WERI-Rb-1 (cell line): ENCODE measurements at regions not wholly inside any gene's neighbourhood (a gene's known extent, or its start where the extent isn't known, plus 50 kb on each side); places are given as distances from the start of the nearest gene placed in this dataset.
"Not testable (repeated sequence)": the region's sequence is repeated elsewhere in the genome, so short reads cannot be mapped to it uniquely, and the experiment has no call there.

Experiments
- DNase-seq: peaks from one replicate; pipeline ENCODE4 v3.0.0-alpha.2; 2020
- H3K27ac ChIP-seq: fragments of 250-450 bp; sonication (Bioruptor Pico); 2 replicates; pipeline ENCODE4 v1.5.1; 2020; ENCODE audit warnings: mild to moderate bottlenecking, moderate library complexity
- H3K27me3 ChIP-seq: fragments of 250-450 bp; sonication (Bioruptor Pico); 2 replicates; pipeline ENCODE4 v1.5.1; 2021; ENCODE audit warnings: mild to moderate bottlenecking, low read depth, moderate library complexity; ENCODE audit not compliant: insufficient read depth, severe bottlenecking
- H3K36me3 ChIP-seq: fragments of 250-450 bp; sonication (Bioruptor Pico); 2 replicates; pipeline ENCODE4 v1.5.1; 2020; ENCODE audit warnings: mild to moderate bottlenecking, moderate library complexity
- H3K4me3 ChIP-seq: 2 replicates; pipeline ENCODE4 v1.5.1; 2011; ENCODE audit warnings: low read depth, mild to moderate bottlenecking, control low read depth, low read length
- H3K9me3 ChIP-seq: fragments of 250-450 bp; sonication (Bioruptor Pico); 2 replicates; pipeline ENCODE4 v1.5.1; 2021; ENCODE audit warnings: mild to moderate bottlenecking, moderate library complexity; ENCODE audit not compliant: severe bottlenecking
- TF ChIP-seq, protein P1 (sequence below): IDR thresholded peaks from 2 replicates; pipeline ENCODE4 v1.5.1; 2011; ENCODE audit warnings: low read depth, mild to moderate bottlenecking, control low read depth, inconsistent platforms, low read length

DNA sequence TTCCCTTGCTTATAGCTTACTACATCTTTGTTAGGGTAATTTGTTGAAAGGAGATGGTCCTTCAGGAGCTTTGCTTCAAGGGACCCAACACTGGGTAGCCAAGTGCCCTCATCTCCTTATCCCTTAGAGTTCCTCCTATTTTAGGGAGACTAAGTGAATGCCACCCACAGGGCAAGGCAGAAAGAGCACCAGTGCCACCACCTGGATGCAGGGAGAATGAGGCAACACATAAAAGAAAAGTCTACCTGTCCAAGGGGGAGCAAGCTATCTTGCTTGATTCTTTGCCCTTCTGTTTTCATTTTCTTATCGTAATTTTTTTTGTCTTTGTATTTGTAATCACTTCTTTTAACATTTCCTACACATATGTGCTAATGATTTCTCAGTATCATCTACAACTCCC, 205.5 kb downstream of the NPR3 start:
- Histone ChIP-seq H3K4me3 (no peak overlapping the region), H3K27me3 (peaks cover 38% of the 10 kb centered on the region), H3K36me3 (no peaks in the 10 kb centered on the region), H3K9me3 (no peaks in the 10 kb centered on the region), H3K27ac (no peak overlapping the region)
- TF ChIP-seq, protein P1, sequence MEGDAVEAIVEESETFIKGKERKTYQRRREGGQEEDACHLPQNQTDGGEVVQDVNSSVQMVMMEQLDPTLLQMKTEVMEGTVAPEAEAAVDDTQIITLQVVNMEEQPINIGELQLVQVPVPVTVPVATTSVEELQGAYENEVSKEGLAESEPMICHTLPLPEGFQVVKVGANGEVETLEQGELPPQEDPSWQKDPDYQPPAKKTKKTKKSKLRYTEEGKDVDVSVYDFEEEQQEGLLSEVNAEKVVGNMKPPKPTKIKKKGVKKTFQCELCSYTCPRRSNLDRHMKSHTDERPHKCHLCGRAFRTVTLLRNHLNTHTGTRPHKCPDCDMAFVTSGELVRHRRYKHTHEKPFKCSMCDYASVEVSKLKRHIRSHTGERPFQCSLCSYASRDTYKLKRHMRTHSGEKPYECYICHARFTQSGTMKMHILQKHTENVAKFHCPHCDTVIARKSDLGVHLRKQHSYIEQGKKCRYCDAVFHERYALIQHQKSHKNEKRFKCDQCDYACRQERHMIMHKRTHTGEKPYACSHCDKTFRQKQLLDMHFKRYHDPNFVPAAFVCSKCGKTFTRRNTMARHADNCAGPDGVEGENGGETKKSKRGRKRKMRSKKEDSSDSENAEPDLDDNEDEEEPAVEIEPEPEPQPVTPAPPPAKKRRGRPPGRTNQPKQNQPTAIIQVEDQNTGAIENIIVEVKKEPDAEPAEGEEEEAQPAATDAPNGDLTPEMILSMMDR: peak; percentile 46
- DNase-seq: peak; percentile 14

DNA sequence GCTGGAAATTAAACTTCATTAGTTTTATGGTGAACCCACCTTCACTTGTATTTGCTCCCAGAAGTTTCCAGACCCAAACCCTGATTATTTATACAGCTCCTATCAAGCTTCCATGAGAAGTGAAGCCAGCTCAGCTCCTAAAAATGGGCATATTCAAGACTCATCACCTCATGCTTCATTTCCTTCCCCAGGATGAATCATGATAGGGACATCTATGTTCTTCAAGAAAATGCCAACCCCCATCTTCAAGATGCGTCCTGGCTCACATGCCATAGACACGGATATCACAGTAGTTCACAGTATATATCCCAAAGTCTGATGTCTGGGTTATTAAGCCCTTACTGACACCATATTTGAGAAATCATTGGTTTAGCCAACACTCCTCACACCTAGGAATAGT, 217.6 kb downstream of the NPR3 start:
- no peak overlapping the region for H3K27ac ChIP-seq
- DNase-seq: no peak
- no peaks in the 10 kb centered on the region for H3K36me3 ChIP-seq
- no peak overlapping the region for H3K4me3 ChIP-seq
- peaks cover 26% of the 10 kb centered on the region for H3K27me3 ChIP-seq
- TF ChIP-seq, protein P1: no peak
- H3K9me3 ChIP-seq: no peaks in the 10 kb centered on the region

DNA sequence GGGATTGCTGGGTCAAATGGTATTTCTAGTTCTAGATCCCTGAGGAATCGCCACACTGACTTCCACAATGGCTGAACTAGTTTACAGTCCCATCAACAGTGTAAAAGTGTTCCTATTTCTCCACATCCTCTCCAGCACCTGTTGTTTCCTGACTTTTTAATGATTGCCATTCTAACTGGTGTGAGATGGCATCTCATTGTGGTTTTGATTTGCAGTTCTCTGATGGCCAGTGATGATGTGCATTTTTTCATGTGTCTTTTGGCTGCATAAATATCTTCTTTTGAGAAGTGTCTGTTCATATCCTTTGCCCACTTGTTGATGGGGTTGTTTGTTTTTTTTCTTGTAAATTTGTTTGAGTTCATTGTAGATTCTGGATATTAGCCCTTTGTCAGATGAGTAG, 220.3 kb downstream of the NPR3 start:
- DNase-seq, H3K4me3 ChIP-seq, H3K36me3 ChIP-seq, H3K9me3 ChIP-seq, H3K27ac ChIP-seq: not testable (repeated sequence)
- peaks cover 40% of the 10 kb centered on the region for H3K27me3 ChIP-seq

DNA sequence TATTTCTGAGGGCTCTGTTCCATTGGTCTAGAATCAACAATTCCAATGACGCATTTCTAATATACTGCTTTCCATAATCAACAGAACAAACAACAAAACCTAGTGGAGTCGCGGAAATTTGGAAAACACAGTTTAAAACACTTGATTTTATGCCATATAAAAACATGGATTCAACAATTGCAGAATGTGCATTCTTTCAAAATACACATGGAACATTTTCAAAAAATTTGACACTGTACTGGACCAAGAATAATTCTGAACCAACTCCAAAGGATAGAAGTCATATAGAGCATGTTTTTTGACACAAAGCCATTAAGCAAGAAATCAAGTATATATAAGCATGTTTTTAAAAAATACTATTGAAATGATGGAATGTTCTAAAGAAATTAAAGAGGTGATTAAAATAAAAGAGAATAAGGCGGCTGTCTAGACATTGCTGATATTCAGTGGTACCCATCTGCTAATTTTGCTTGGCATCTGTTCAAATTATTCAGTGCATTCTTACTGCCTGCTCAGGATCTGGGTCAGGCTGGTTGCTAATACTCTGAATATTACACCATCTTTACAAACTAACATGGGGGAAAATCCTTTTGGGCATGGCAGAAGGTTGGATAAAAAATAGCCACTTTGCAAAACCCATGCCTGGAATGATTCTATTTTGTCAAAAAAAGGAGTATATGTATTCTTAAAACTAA, 221.3 kb downstream of the NPR3 start:
- H3K36me3 ChIP-seq: no peaks in the 10 kb centered on the region
- no peak for DNase-seq
- no peak overlapping the region for H3K4me3 ChIP-seq
- no peak overlapping the region for H3K27ac ChIP-seq
- TF ChIP-seq, protein P1: no peak
- no peaks in the 10 kb centered on the region for H3K9me3 ChIP-seq
- peaks cover 40% of the 10 kb centered on the region for H3K27me3 ChIP-seq

DNA sequence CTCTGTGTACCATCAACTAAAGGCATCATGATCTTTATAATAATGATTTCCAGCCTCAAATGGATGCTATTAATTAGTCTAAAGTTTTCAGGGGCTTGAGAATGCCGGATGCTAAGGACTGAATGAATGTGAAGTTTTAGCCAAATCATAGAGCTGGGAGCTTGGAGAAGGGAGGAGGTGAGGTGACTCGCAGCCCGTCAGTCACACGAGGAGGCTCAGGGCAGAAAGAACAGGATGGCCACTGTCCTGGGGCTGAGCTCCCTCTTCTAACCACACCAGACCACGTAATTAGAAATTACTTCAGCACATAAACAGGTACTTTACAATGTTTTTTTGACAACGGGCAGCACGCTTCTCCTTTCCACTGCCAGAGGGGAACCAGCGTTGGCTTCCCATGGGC, 222.6 kb downstream of the NPR3 start:
- peaks cover 42% of the 10 kb centered on the region for H3K27me3 ChIP-seq
- H3K9me3 ChIP-seq: no peaks in the 10 kb centered on the region
- no peaks in the 10 kb centered on the region for H3K36me3 ChIP-seq
- DNase-seq: no peak
- no peak overlapping the region for H3K27ac ChIP-seq
- TF ChIP-seq, protein P1: no peak
- no peak overlapping the region for H3K4me3 ChIP-seq

DNA sequence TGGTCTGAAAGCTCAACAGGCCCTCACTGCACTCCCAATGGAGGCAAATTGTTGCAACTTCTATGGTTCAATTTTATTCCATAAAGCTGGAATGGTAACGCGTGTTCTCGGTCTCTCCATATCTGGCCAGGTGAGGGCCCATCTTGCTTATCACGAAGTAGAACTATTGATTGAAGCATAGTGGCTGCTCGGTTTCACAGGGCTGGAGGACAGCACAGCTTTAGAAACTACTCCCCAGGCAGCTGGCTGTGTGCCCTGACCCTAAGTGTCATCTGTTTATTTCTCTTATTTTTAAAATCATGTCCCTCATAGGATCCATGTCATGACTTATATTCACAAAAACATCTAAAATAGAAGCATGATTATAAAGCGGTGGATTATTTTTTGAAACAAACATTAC, 223.4 kb downstream of the NPR3 start:
- TF ChIP-seq, protein P1: no peak
- no peak for DNase-seq

More for the DNA sequence above, 223.4 kb downstream of the NPR3 start:
- H3K4me3 ChIP-seq: no peak overlapping the region
- H3K36me3 ChIP-seq: no peaks in the 10 kb centered on the region
- H3K9me3 ChIP-seq: no peaks in the 10 kb centered on the region
- H3K27ac ChIP-seq: no peak overlapping the region
- H3K27me3 ChIP-seq: peaks cover 48% of the 10 kb centered on the region
